IgD-negative memory B cell (primary cell): ENCODE measurements at regions not wholly inside any gene's neighbourhood (a gene's known extent, or its start where the extent isn't known, plus 50 kb on each side); places are given as distances from the start of the nearest gene placed in this dataset.
A peak's percentile ranks its signal among the peaks of the same experiment; 100 is the strongest.

Experiments
- H3K27ac Mint-ChIP-seq, 3 donors: one replicate each; pipeline ENCODE4 v1.8.0; 2020 to 2022; ENCODE audit warnings: mild to moderate bottlenecking in 3 of 3, mixed read lengths in 3 of 3, moderate library complexity in 1 of 3
- H3K27me3 Mint-ChIP-seq: one replicate; pipeline ENCODE4 v1.8.0; 2021; ENCODE audit warnings: mixed read lengths
- H3K36me3 Mint-ChIP-seq: one replicate; pipeline ENCODE4 v1.8.0; 2020; ENCODE audit warnings: mild to moderate bottlenecking, mixed read lengths
- H3K4me1 Mint-ChIP-seq, 3 donors: one replicate each; pipeline ENCODE4 v1.8.0; 2020 to 2022; ENCODE audit warnings: mixed read lengths in 3 of 3, mild to moderate bottlenecking in 1 of 3
- H3K4me3 Mint-ChIP-seq, 4 donors: one replicate each; pipeline ENCODE4 v1.8.0; 2020 to 2022; ENCODE audit warnings: mild to moderate bottlenecking in 4 of 4, mixed read lengths in 4 of 4, moderate library complexity in 3 of 4
- H3K9me3 Mint-ChIP-seq, 3 donors: one replicate each; pipeline ENCODE4 v1.8.0; 2020 to 2021; ENCODE audit warnings: mixed read lengths in 3 of 3, mild to moderate bottlenecking in 1 of 3

DNA sequence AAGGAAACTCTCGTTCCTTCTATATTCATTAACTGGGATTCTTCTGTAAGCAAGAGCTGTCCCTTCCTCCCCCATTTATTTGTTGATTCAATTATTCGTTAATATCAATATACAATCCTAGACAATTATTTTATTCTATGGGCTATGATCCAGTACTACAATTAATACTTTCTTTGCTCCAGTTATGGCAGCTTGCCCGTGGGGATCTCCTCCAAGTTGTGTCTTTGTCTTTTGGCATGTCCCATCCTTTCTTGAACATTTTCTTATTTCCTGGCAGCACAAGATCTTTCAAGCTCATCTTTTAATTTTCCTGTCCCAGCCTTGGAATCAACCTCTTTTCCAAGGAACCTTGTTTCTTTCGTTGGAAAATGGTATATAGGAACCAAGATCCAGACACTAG, 249.3 kb downstream of the GAS1 start:
- no peak overlapping the region for H3K4me3 Mint-ChIP-seq
- H3K36me3 Mint-ChIP-seq, result no peaks in the 10 kb centered on the region
- no peak overlapping the region for H3K27ac Mint-ChIP-seq
- H3K27me3 Mint-ChIP-seq, result no peaks in the 10 kb centered on the region
- no peaks in the 10 kb centered on the region for H3K9me3 Mint-ChIP-seq
- H3K4me1 Mint-ChIP-seq, result no peaks in the 10 kb centered on the region

- Mint-ChIP-seq H3K27me3 (no peaks in the 10 kb centered on the region), H3K36me3 (no peaks in the 10 kb centered on the region), H3K27ac (no peak overlapping the region), H3K4me3 (no peak overlapping the region), H3K4me1 (no peaks in the 10 kb centered on the region), H3K9me3 (no peaks in the 10 kb centered on the region)
Observed at GRCh38 chr9:86697213-86697612, 250.1 kb downstream of the GAS1 start.

- H3K27ac Mint-ChIP-seq, result no peak overlapping the region
- H3K4me1 Mint-ChIP-seq, result no peaks in the 10 kb centered on the region
- no peak overlapping the region for H3K4me3 Mint-ChIP-seq
- H3K9me3 Mint-ChIP-seq, result no peaks in the 10 kb centered on the region
- no peaks in the 10 kb centered on the region for H3K36me3 Mint-ChIP-seq
- no peaks in the 10 kb centered on the region for H3K27me3 Mint-ChIP-seq
Observed at GRCh38 chr9:86695910-86696424, 251.3 kb downstream of the GAS1 start.

GRCh38 chr9:86690034-86690433, 257.3 kb downstream of the GAS1 start:
- Mint-ChIP-seq H3K27ac (peak overlapping the region in 1 of 3 donors; percentile 22), H3K36me3 (peaks cover 2% of the 10 kb centered on the region), H3K4me1 (no peaks in the 10 kb centered on the region), H3K27me3 (no peaks in the 10 kb centered on the region), H3K9me3 (peaks cover 0 to 1% (median 0%) of the 10 kb centered on the region in 3 donors), H3K4me3 (no peak overlapping the region)

GRCh38 chr9:86687788-86688187, 259.5 kb downstream of the GAS1 start:
- H3K36me3 Mint-ChIP-seq, result peaks cover 2% of the 10 kb centered on the region

GRCh38 chr9:86685556-86685955, 261.8 kb downstream of the GAS1 start:
- H3K27ac Mint-ChIP-seq, result no peak overlapping the region
- no peaks in the 10 kb centered on the region for H3K4me1 Mint-ChIP-seq
- peaks cover 2% of the 10 kb centered on the region for H3K36me3 Mint-ChIP-seq
- no peaks in the 10 kb centered on the region for H3K27me3 Mint-ChIP-seq
- H3K9me3 Mint-ChIP-seq, result peaks cover 0 to 1% (median 0%) of the 10 kb centered on the region in 3 donors
- no peak overlapping the region for H3K4me3 Mint-ChIP-seq

More at GRCh38 chr9:86687788-86688187, 259.5 kb downstream of the GAS1 start:
- Mint-ChIP-seq H3K27me3 (no peaks in the 10 kb centered on the region), H3K9me3 (peaks cover 0 to 1% (median 0%) of the 10 kb centered on the region in 3 donors), H3K27ac (no peak overlapping the region), H3K4me3 (no peak overlapping the region), H3K4me1 (no peaks in the 10 kb centered on the region)

DNA sequence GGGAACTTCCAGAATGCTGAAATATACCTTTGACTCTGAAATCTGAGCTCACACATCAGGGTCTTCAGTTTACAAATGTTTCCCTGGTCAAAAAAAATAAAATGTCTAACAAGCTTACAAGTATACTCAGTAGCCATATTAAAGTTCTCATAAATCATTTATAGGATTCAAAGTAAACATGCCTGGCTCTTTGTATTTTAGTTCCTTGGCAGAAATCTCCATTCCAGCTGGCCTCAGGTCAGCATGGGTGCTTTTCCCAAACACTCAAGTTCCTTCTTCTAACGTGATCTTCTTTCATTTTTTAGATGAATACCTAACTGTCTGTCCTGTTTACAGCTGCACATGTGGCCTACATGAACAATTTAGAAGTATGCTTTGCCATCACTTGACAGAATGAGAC, 263.2 kb downstream of the GAS1 start:
- Mint-ChIP-seq H3K4me1 (no peaks in the 10 kb centered on the region), H3K9me3 (peaks cover 0 to 4% (median 0%) of the 10 kb centered on the region in 3 donors), H3K27ac (no peak overlapping the region), H3K36me3 (peaks cover 2% of the 10 kb centered on the region), H3K27me3 (no peaks in the 10 kb centered on the region), H3K4me3 (no peak overlapping the region)

DNA sequence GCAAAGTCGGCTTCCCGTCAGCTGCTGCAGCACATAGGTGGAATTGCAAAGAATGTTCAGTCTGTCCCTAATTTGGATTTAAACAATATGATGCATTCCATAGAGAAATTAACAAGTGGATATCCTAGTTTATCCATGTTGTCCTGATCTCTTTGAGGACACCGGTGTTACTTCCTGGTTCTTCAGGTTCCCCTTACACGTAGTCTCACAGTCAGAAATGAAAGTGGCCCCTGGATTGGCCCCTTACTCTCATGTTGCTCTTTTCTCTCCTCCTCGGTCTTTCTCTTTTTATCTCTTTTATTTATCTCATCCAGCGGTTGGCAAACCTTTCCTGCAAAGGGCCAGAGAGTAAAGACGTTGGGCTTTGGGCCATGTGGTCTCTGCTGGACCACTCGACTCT, 265.1 kb downstream of the GAS1 start:
- Mint-ChIP-seq H3K27ac (no peak overlapping the region), H3K4me1 (no peaks in the 10 kb centered on the region), H3K27me3 (peaks cover 1% of the 10 kb centered on the region), H3K4me3 (peak overlapping the region in 1 of 4 donors; percentile 34), H3K36me3 (peaks cover 2% of the 10 kb centered on the region), H3K9me3 (peaks cover 0 to 4% (median 0%) of the 10 kb centered on the region in 3 donors)

GRCh38 chr9:86679909-86680308, 267.4 kb downstream of the GAS1 start:
- no peaks in the 10 kb centered on the region for H3K4me1 Mint-ChIP-seq
- H3K27me3 Mint-ChIP-seq, result peaks cover 1% of the 10 kb centered on the region
- no peak overlapping the region for H3K27ac Mint-ChIP-seq
- H3K4me3 Mint-ChIP-seq, result no peak overlapping the region
- H3K36me3 Mint-ChIP-seq, result no peaks in the 10 kb centered on the region
- H3K9me3 Mint-ChIP-seq, result peaks cover 0 to 4% (median 0%) of the 10 kb centered on the region in 3 donors

GRCh38 chr9:86676396-86676795, 270.9 kb downstream of the GAS1 start:
- Mint-ChIP-seq H3K4me1 (no peaks in the 10 kb centered on the region), H3K4me3 (no peak overlapping the region), H3K27me3 (peaks cover 1% of the 10 kb centered on the region), H3K9me3 (peaks cover 0 to 4% (median 1%) of the 10 kb centered on the region in 3 donors), H3K27ac (no peak overlapping the region), H3K36me3 (no peaks in the 10 kb centered on the region)

GRCh38 chr9:86675805-86676204, 271.5 kb downstream of the GAS1 start:
- Mint-ChIP-seq H3K9me3 (peaks cover 3 to 4% (median 3%) of the 10 kb centered on the region in 3 donors), H3K27ac (no peak overlapping the region), H3K4me3 (no peak overlapping the region), H3K4me1 (no peaks in the 10 kb centered on the region), H3K36me3 (no peaks in the 10 kb centered on the region), H3K27me3 (peaks cover 1% of the 10 kb centered on the region)

GRCh38 chr9:86674487-86674886, 272.8 kb downstream of the GAS1 start:
- peaks cover 1 to 7% (median 5%) of the 10 kb centered on the region in 3 donors for H3K9me3 Mint-ChIP-seq
- H3K4me3 Mint-ChIP-seq, result no peak overlapping the region
- H3K4me1 Mint-ChIP-seq, result no peaks in the 10 kb centered on the region
- no peaks in the 10 kb centered on the region for H3K36me3 Mint-ChIP-seq
- peaks cover 1% of the 10 kb centered on the region for H3K27me3 Mint-ChIP-seq
- H3K27ac Mint-ChIP-seq, result no peak overlapping the region

- Mint-ChIP-seq H3K4me3 (no peak overlapping the region), H3K4me1 (no peaks in the 10 kb centered on the region), H3K9me3 (peaks cover 1 to 7% (median 5%) of the 10 kb centered on the region in 3 donors), H3K27ac (no peak overlapping the region), H3K27me3 (no peaks in the 10 kb centered on the region), H3K36me3 (no peaks in the 10 kb centered on the region)
Observed at GRCh38 chr9:86672966-86673365, 274.3 kb downstream of the GAS1 start.

- Mint-ChIP-seq H3K4me1 (no peaks in the 10 kb centered on the region), H3K27ac (no peak overlapping the region), H3K36me3 (no peaks in the 10 kb centered on the region), H3K4me3 (no peak overlapping the region), H3K27me3 (no peaks in the 10 kb centered on the region), H3K9me3 (peaks cover 1 to 7% (median 5%) of the 10 kb centered on the region in 3 donors)
Observed at GRCh38 chr9:86672301-86672700, 275.0 kb downstream of the GAS1 start.

GRCh38 chr9:86671018-86671417, 276.3 kb downstream of the GAS1 start:
- H3K9me3 Mint-ChIP-seq, result peaks cover 1 to 7% (median 5%) of the 10 kb centered on the region in 3 donors
- H3K4me1 Mint-ChIP-seq, result no peaks in the 10 kb centered on the region
- H3K27me3 Mint-ChIP-seq, result no peaks in the 10 kb centered on the region
- no peaks in the 10 kb centered on the region for H3K36me3 Mint-ChIP-seq
- no peak overlapping the region for H3K27ac Mint-ChIP-seq
- no peak overlapping the region for H3K4me3 Mint-ChIP-seq

DNA sequence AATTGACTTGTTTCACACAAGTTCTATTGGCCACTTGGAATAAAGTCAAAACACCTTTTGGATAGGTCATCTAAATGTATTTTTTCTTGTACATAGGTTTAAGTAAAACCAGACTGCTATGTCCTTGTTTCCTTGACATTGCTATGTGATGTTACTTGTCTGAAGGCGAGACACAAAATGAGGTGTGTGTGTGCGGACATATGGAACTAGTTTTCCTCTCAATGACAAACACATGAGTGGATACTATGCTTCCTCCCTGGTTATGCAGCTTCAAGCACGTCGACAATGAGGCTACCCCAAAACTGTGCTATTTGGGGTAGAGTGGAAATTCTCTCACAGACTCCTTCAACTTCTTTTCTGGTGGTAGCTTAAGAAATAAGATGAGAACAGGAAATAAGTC, 276.8 kb downstream of the GAS1 start:
- H3K36me3 Mint-ChIP-seq, result no peaks in the 10 kb centered on the region
- no peak overlapping the region for H3K4me3 Mint-ChIP-seq
- H3K4me1 Mint-ChIP-seq, result no peaks in the 10 kb centered on the region
- H3K9me3 Mint-ChIP-seq, result peaks cover 1 to 7% (median 5%) of the 10 kb centered on the region in 3 donors
- H3K27ac Mint-ChIP-seq, result no peak overlapping the region
- no peaks in the 10 kb centered on the region for H3K27me3 Mint-ChIP-seq
